A673 (cell line): ENCODE measurements at regions not wholly inside any gene's neighbourhood (a gene's known extent, or its start where the extent isn't known, plus 50 kb on each side); places are given as distances from the start of the nearest gene placed in this dataset.

Source experiments
- BruUV-seq: library from RNA; stranded (reverse); fragments of 400-500 nt; replicated peaks from 2 replicates; lab custom pipeline; 2021; lab: Mats Ljungman, UMichigan
- CTCF ChIA-PET: fragments of 300-600 bp; sonication (Branson Sonifier 250); formaldehyde crosslinking; loops from one replicate; lab custom pipeline; 2022; ENCODE audit warnings: antibody characterized with exemption; lab: Charles Lee
- POLR2A ChIA-PET: fragments of 300-600 bp; sonication (Branson Sonifier 250); formaldehyde crosslinking; loops from one replicate; lab custom pipeline; 2022; ENCODE audit warnings: antibody characterized with exemption; ENCODE audit not compliant: low non-redundant PET; lab: Charles Lee
- DNase-seq: peaks from one replicate; pipeline ENCODE4 v3.0.0-alpha.2; 2015; ENCODE audit warnings: low spot score
- H3K27ac ChIP-seq: fragments of 200-600 bp; sonication (generic); 2 replicates; pipeline ENCODE4 v1.5.1; 2016; ENCODE audit warnings: mixed run types, low read depth, mild to moderate bottlenecking, mixed read lengths, antibody characterized with exemption, low read length; ENCODE audit not compliant: poor library complexity, severe bottlenecking
- H3K27me3 ChIP-seq: fragments of 200-600 bp; sonication (generic); replicated peaks from 2 replicates; pipeline ENCODE4 v1.6.1; 2017; ENCODE audit warnings: mixed run types, low read depth, mild to moderate bottlenecking, mixed read lengths, antibody characterized with exemption, low read length; ENCODE audit not compliant: insufficient read depth, poor library complexity
- H3K36me3 ChIP-seq: fragments of 200-600 bp; sonication (generic); 2 replicates; pipeline ENCODE4 v1.6.1; 2016; ENCODE audit warnings: mixed run types, mild to moderate bottlenecking, mixed read lengths, antibody characterized with exemption, low read length; ENCODE audit not compliant: insufficient read depth, poor library complexity, severe bottlenecking
- H3K4me1 ChIP-seq: fragments of 200-600 bp; sonication (generic); 2 replicates; pipeline ENCODE4 v1.6.1; 2017; ENCODE audit warnings: mixed run types, mild to moderate bottlenecking, mixed read lengths, antibody characterized with exemption, low read length; ENCODE audit not compliant: insufficient read depth, poor library complexity, severe bottlenecking
- H3K4me3 ChIP-seq: fragments of 200-600 bp; sonication (generic); 2 replicates; pipeline ENCODE4 v1.5.1; 2016; ENCODE audit warnings: low read depth, mixed run types, mild to moderate bottlenecking, mixed read lengths, low read length; ENCODE audit not compliant: poor library complexity, severe bottlenecking
- H3K9me3 ChIP-seq: fragments of 200-600 bp; sonication (generic); 2 replicates; pipeline ENCODE4 v1.6.1; 2016; ENCODE audit warnings: mixed run types, low read depth, mild to moderate bottlenecking, mixed read lengths, antibody characterized with exemption, low read length; ENCODE audit not compliant: poor library complexity, severe bottlenecking
- CTCF ChIP-seq: fragments of 300-800, 200-600 bp; sonication (generic); conservative IDR thresholded peaks from 2 replicates; pipeline ENCODE4 v1.5.1; 2017; ENCODE audit warnings: low read depth, mild to moderate bottlenecking, antibody characterized with exemption, low read length, moderate library complexity, mixed read lengths
- EZH2 ChIP-seq: fragments of 200-600 bp; sonication (generic); IDR thresholded peaks from 2 replicates; pipeline ENCODE4 v1.6.1; 2017; ENCODE audit warnings: borderline replicate concordance, low read depth, mild to moderate bottlenecking, mixed read lengths, antibody characterized with exemption, low read length; ENCODE audit not compliant: poor library complexity, severe bottlenecking
- intact Hi-C: fragments of 100-400 bp; cut with micrococcal nuclease; formaldehyde crosslinking; loops from one replicate; pipeline ENCODE4 v1.10.0; 2022; ENCODE audit not compliant: unreplicated experiment

GRCh38 chr10:89952325-89952724 is 250.9 kb downstream of the KIF20B start:
- POLR2A ChIA-PET = no interaction called here
- Histone ChIP-seq H3K4me3 (no peak overlapping the region), H3K4me1 (no peaks in the 10 kb centered on the region), H3K9me3 (no peaks in the 10 kb centered on the region), H3K36me3 (no peaks in the 10 kb centered on the region), H3K27ac (no peak overlapping the region), H3K27me3 (peaks cover 14% of the 10 kb centered on the region)
- no TSS peak for BruUV-seq
- intact Hi-C loops = loop anchor here (10.0 kb wide), 2 partner anchors 528 to 642 kb away; no protein-coding TSS in a partner anchor
- CTCF ChIA-PET = no interaction called here
- no peak for DNase-seq
- no peak for TF ChIP-seq EZH2
- TF ChIP-seq CTCF = no peak

GRCh38 chr10:89952751-89953150 is 251.4 kb downstream of the KIF20B start:
- ChIA-PET CTCF (no interaction called here), POLR2A (no interaction called here)
- intact Hi-C loops = loop anchor here (10.0 kb wide), 2 partner anchors 528 to 642 kb away; no protein-coding TSS in a partner anchor
- no peak for DNase-seq
- no peak overlapping the region for H3K27ac ChIP-seq
- H3K4me1 ChIP-seq = no peaks in the 10 kb centered on the region
- peaks cover 14% of the 10 kb centered on the region for H3K27me3 ChIP-seq
- no peaks in the 10 kb centered on the region for H3K9me3 ChIP-seq
- no peaks in the 10 kb centered on the region for H3K36me3 ChIP-seq
- TF ChIP-seq CTCF (no peak), EZH2 (no peak)
- no TSS peak for BruUV-seq
- no peak overlapping the region for H3K4me3 ChIP-seq

- TF ChIP-seq EZH2 (no peak), CTCF (no peak)
- no peak for DNase-seq
- peaks cover 14% of the 10 kb centered on the region for H3K27me3 ChIP-seq
- no peaks in the 10 kb centered on the region for H3K9me3 ChIP-seq
- intact Hi-C loops = loop anchor here (10.0 kb wide), 2 partner anchors 529 to 641 kb away; no protein-coding TSS in a partner anchor
- H3K4me1 ChIP-seq = no peaks in the 10 kb centered on the region
- H3K36me3 ChIP-seq = no peaks in the 10 kb centered on the region
- no TSS peak for BruUV-seq
- CTCF ChIA-PET = no interaction called here
- no peak overlapping the region for H3K4me3 ChIP-seq
- no peak overlapping the region for H3K27ac ChIP-seq
- POLR2A ChIA-PET = no interaction called here
These were observed 252.7 kb downstream of the KIF20B start for GRCh38 chr10:89954061-89954460.
